GM21576 (cell line): ENCODE measurements at regions not wholly inside any gene's neighbourhood (a gene's known extent, or its start where the extent isn't known, plus 50 kb on each side); places are given as distances from the start of the nearest gene placed in this dataset.
A peak's percentile ranks its signal among the peaks of the same experiment; 100 is the strongest.

Source experiments
- ATAC-seq: cut with Tn5 transposase; IDR thresholded peaks from one replicate; pipeline ENCODE4 v1.9.1; 2021; ENCODE audit warnings: mild to moderate bottlenecking, moderate library complexity; ENCODE audit not compliant: unreplicated experiment

- no peak for ATAC-seq
Measured at GRCh38 chr12:100738086-100738485, 56.5 kb upstream of the ANO4 start.

GRCh38 chr12:100741084-100741711 is 53.4 kb upstream of the ANO4 start:
- peak; percentile 50 for ATAC-seq

GRCh38 chr12:100743060-100743459 is 51.5 kb upstream of the ANO4 start:
- no peak for ATAC-seq
